Fibroblast of lung (primary cell): ENCODE measurements at regions not wholly inside any gene's neighbourhood (a gene's known extent, or its start where the extent isn't known, plus 50 kb on each side); places are given as distances from the start of the nearest gene placed in this dataset.

Experiments used
- CTCF ChIP-seq, 2 donors: IDR thresholded peaks in 1 of 2; conservative IDR thresholded peaks in 1 of 2; 1 replicate in 1 of 2; 2 replicates in 1 of 2; pipeline ENCODE4 v1.5.1; 2011 to 2012; ENCODE audit warnings: low read length in 2 of 2, control low read depth in 1 of 2, inconsistent platforms in 1 of 2, low read depth in 1 of 2, mild to moderate bottlenecking in 1 of 2
- EZH2 ChIP-seq: IDR thresholded peaks from 2 replicates; pipeline ENCODE4 v1.5.1; 2012; ENCODE audit warnings: low read length, control low read depth, mild to moderate bottlenecking; ENCODE audit errors: missing control alignments

GRCh38 chr16:59202233-59202862 is 468.2 kb upstream of the GOT2 start:
- TF ChIP-seq CTCF (conservative IDR thresholded peaks at IDR 0.05 in 1 of 2, IDR thresholded peaks at IDR 0.05 in 1 of 2; ENCODE audit: low read depth in 1 of 2, low read length in 2 of 2) (no peak), EZH2 (no peak)
